ENCODE measurements at regions not wholly inside any gene's neighbourhood (a gene's known extent, or its start where the extent isn't known, plus 50 kb on each side); places are given as distances from the start of the nearest gene placed in this dataset.
A peak's percentile ranks its signal among the peaks of the same experiment; 100 is the strongest.

DNA sequence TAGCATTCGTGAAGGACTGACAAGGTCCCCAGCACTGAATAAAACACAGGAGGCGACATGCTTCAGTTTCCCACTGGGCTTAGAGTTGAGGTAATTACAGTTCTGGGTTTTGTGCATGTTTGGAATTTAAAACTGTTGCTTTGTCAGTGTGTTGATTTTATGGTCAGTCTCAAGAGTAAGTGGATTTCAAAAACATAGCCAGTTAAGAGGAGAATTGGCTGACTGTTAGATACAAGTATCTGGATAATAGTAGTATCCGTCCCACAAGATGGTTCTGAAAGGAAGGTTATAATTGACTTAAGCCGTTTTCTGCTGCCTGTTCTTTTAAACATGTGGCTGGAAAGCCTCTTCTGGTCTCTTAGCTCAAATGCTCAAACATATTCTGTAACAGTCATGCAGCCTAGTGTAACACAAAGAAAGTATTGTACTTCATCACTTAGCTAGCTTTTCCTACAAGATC is 170.9 kb downstream of the POLR1F start:
- H3F3A ChIP-seq (replicated peaks; ENCODE audit: low read depth) = no peaks in the 10 kb centered on the region
- H3K27ac ChIP-seq (ENCODE audit: low read depth) = no peak overlapping the region
- no peak overlapping the region for H2AFZ ChIP-seq
- Mint-ChIP-seq H3K4me3 (no peak overlapping the region), H3K4me1 (peaks cover 8% of the 10 kb centered on the region), H3K27ac (peak overlapping the region; percentile 57), H3K9me3 (no peaks in the 10 kb centered on the region), H3K36me3 (ENCODE audit: low read depth) (no peaks in the 10 kb centered on the region), H3K27me3 (ENCODE audit: insufficient read depth, low read depth, poor library complexity) (peaks cover 4% of the 10 kb centered on the region)
- no peak overlapping the region for H3K4me3 ChIP-seq
- no peaks in the 10 kb centered on the region for H3K27me3 ChIP-seq (ENCODE audit: insufficient read depth)
- H3K79me2 ChIP-seq (replicated peaks; ENCODE audit: insufficient read depth) = no peaks in the 10 kb centered on the region
- ATAC-seq (no peak), DNase-seq (ENCODE audit: low spot score) (peak; percentile 4)
- TF ChIP-seq, protein P1, sequence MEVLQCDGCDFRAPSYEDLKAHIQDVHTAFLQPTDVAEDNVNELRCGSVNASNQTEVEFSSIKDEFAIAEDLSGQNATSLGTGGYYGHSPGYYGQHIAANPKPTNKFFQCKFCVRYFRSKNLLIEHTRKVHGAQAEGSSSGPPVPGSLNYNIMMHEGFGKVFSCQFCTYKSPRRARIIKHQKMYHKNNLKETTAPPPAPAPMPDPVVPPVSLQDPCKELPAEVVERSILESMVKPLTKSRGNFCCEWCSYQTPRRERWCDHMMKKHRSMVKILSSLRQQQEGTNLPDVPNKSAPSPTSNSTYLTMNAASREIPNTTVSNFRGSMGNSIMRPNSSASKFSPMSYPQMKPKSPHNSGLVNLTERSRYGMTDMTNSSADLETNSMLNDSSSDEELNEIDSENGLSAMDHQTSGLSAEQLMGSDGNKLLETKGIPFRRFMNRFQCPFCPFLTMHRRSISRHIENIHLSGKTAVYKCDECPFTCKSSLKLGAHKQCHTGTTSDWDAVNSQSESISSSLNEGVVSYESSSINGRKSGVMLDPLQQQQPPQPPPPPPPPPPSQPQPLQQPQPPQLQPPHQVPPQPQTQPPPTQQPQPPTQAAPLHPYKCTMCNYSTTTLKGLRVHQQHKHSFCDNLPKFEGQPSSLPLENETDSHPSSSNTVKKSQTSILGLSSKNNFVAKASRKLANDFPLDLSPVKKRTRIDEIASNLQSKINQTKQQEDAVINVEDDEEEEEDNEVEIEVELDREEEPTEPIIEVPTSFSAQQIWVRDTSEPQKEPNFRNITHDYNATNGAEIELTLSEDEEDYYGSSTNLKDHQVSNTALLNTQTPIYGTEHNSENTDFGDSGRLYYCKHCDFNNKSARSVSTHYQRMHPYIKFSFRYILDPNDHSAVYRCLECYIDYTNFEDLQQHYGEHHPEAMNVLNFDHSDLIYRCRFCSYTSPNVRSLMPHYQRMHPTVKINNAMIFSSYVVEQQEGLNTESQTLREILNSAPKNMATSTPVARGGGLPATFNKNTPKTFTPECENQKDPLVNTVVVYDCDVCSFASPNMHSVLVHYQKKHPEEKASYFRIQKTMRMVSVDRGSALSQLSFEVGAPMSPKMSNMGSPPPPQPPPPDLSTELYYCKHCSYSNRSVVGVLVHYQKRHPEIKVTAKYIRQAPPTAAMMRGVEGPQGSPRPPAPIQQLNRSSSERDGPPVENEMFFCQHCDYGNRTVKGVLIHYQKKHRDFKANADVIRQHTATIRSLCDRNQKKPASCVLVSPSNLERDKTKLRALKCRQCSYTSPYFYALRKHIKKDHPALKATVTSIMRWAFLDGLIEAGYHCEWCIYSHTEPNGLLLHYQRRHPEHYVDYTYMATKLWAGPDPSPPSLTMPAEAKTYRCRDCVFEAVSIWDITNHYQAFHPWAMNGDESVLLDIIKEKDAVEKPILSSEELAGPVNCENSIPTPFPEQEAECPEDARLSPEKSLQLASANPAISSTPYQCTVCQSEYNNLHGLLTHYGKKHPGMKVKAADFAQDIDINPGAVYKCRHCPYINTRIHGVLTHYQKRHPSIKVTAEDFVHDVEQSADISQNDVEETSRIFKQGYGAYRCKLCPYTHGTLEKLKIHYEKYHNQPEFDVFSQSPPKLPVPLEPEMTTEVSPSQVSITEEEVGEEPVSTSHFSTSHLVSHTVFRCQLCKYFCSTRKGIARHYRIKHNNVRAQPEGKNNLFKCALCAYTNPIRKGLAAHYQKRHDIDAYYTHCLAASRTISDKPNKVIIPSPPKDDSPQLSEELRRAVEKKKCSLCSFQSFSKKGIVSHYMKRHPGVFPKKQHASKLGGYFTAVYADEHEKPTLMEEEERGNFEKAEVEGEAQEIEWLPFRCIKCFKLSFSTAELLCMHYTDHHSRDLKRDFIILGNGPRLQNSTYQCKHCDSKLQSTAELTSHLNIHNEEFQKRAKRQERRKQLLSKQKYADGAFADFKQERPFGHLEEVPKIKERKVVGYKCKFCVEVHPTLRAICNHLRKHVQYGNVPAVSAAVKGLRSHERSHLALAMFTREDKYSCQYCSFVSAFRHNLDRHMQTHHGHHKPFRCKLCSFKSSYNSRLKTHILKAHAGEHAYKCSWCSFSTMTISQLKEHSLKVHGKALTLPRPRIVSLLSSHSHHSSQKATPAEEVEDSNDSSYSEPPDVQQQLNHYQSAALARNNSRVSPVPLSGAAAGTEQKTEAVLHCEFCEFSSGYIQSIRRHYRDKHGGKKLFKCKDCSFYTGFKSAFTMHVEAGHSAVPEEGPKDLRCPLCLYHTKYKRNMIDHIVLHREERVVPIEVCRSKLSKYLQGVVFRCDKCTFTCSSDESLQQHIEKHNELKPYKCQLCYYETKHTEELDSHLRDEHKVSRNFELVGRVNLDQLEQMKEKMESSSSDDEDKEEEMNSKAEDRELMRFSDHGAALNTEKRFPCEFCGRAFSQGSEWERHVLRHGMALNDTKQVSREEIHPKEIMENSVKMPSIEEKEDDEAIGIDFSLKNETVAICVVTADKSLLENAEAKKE (CRISPR knock-in tag; IDR thresholded peaks at IDR 0.05) = no peak
- TF ChIP-seq POLR2AphosphoS5 (IDR thresholded peaks at IDR 0.05; ENCODE audit: low read depth) = no peak
- TF ChIP-seq, protein P2, sequence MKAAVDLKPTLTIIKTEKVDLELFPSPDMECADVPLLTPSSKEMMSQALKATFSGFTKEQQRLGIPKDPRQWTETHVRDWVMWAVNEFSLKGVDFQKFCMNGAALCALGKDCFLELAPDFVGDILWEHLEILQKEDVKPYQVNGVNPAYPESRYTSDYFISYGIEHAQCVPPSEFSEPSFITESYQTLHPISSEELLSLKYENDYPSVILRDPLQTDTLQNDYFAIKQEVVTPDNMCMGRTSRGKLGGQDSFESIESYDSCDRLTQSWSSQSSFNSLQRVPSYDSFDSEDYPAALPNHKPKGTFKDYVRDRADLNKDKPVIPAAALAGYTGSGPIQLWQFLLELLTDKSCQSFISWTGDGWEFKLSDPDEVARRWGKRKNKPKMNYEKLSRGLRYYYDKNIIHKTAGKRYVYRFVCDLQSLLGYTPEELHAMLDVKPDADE (IDR thresholded peaks at IDR 0.05) = no peak
- TF ChIP-seq CREB1 (CRISPR knock-in tag; IDR thresholded peaks at IDR 0.05; ENCODE audit: low read depth) = no peak
- TF ChIP-seq JUNB (IDR thresholded peaks at IDR 0.05; ENCODE audit: unreplicated experiment) = no peak
- no peak for TF ChIP-seq EZH2 (IDR thresholded peaks at IDR 0.05; ENCODE audit: low read depth, unreplicated experiment)
- TF ChIP-seq ZNF331 (CRISPR knock-in tag; IDR thresholded peaks at IDR 0.05; ENCODE audit: low read depth) = no peak
- no peak for TF ChIP-seq NANOG (IDR thresholded peaks at IDR 0.05; ENCODE audit: borderline replicate concordance)
- TF ChIP-seq, protein P3, sequence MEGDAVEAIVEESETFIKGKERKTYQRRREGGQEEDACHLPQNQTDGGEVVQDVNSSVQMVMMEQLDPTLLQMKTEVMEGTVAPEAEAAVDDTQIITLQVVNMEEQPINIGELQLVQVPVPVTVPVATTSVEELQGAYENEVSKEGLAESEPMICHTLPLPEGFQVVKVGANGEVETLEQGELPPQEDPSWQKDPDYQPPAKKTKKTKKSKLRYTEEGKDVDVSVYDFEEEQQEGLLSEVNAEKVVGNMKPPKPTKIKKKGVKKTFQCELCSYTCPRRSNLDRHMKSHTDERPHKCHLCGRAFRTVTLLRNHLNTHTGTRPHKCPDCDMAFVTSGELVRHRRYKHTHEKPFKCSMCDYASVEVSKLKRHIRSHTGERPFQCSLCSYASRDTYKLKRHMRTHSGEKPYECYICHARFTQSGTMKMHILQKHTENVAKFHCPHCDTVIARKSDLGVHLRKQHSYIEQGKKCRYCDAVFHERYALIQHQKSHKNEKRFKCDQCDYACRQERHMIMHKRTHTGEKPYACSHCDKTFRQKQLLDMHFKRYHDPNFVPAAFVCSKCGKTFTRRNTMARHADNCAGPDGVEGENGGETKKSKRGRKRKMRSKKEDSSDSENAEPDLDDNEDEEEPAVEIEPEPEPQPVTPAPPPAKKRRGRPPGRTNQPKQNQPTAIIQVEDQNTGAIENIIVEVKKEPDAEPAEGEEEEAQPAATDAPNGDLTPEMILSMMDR (conservative IDR thresholded peaks at IDR 0.05; ENCODE audit: low read depth in 2 of 2) = no peak
- TF ChIP-seq ZNF114 (CRISPR knock-in tag; IDR thresholded peaks at IDR 0.05) = no peak
- TF ChIP-seq, protein P4, sequence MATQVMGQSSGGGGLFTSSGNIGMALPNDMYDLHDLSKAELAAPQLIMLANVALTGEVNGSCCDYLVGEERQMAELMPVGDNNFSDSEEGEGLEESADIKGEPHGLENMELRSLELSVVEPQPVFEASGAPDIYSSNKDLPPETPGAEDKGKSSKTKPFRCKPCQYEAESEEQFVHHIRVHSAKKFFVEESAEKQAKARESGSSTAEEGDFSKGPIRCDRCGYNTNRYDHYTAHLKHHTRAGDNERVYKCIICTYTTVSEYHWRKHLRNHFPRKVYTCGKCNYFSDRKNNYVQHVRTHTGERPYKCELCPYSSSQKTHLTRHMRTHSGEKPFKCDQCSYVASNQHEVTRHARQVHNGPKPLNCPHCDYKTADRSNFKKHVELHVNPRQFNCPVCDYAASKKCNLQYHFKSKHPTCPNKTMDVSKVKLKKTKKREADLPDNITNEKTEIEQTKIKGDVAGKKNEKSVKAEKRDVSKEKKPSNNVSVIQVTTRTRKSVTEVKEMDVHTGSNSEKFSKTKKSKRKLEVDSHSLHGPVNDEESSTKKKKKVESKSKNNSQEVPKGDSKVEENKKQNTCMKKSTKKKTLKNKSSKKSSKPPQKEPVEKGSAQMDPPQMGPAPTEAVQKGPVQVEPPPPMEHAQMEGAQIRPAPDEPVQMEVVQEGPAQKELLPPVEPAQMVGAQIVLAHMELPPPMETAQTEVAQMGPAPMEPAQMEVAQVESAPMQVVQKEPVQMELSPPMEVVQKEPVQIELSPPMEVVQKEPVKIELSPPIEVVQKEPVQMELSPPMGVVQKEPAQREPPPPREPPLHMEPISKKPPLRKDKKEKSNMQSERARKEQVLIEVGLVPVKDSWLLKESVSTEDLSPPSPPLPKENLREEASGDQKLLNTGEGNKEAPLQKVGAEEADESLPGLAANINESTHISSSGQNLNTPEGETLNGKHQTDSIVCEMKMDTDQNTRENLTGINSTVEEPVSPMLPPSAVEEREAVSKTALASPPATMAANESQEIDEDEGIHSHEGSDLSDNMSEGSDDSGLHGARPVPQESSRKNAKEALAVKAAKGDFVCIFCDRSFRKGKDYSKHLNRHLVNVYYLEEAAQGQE (IDR thresholded peaks at IDR 0.05; ENCODE audit: unreplicated experiment) = no peak
- TF ChIP-seq STAT1 (IDR thresholded peaks at IDR 0.05; ENCODE audit: unreplicated experiment) = no peak
- TF ChIP-seq EZH2phosphoT487 (IDR thresholded peaks at IDR 0.05; ENCODE audit: unreplicated experiment) = no peak
- H3K36me3 ChIP-seq (ENCODE audit: insufficient read depth) = no peaks in the 10 kb centered on the region
- no peaks in the 10 kb centered on the region for H4K20me1 ChIP-seq (replicated peaks; ENCODE audit: insufficient read depth)
- no peak overlapping the region for H3K4me2 ChIP-seq
- no peaks in the 10 kb centered on the region; the same call in 1 of the 2 replicates for H3K9me2 ChIP-seq (ENCODE audit: insufficient read depth)
- 0 out of 2 replicates have a peak, but pooled peaks cover 4% of the 10 kb centered on the region for H3K4me1 ChIP-seq (ENCODE audit: insufficient read depth)
